Tibial nerve (tissue), 4 donors: ENCODE measurements at regions not wholly inside any gene's neighbourhood (a gene's known extent, or its start where the extent isn't known, plus 50 kb on each side); places are given as distances from the start of the nearest gene placed in this dataset.

Experiments used
- DNase-seq, 2 donors: peaks; one replicate each; pipeline ENCODE4 v3.0.0-alpha.2; 2019; ENCODE audit warnings: low spot score in 2 of 2
- H3K27ac ChIP-seq, 4 donors: fragments of 200-600 bp; sonication (generic) in 3 of 4; one replicate each; pipeline ENCODE4 v1.5.1; 2017 to 2019; ENCODE audit warnings: mild to moderate bottlenecking in 1 of 4
- H3K27me3 ChIP-seq, 2 donors: fragments of 200-600 bp; sonication (generic) in 1 of 2; one replicate each; pipeline versions ENCODE4 v1.5.1 to v1.6.0; 2017 to 2019
- H3K36me3 ChIP-seq, 3 donors: fragments of 200-600 bp; sonication (generic); one replicate each; pipeline ENCODE4 v1.5.1; 2018 to 2019
- H3K4me1 ChIP-seq, 4 donors: fragments of 200-600 bp; sonication (generic) in 3 of 4; one replicate each; pipeline ENCODE4 v1.5.1; 2017 to 2019
- H3K4me3 ChIP-seq, 4 donors: fragments of 200-600 bp; sonication (generic) in 3 of 4; one replicate each; pipeline ENCODE4 v1.5.1; 2017 to 2019; ENCODE audit warnings: mild to moderate bottlenecking in 1 of 4, moderate library complexity in 1 of 4
- H3K9me3 ChIP-seq, 4 donors: fragments of 200-600 bp; sonication (generic) in 3 of 4; one replicate each; pipeline ENCODE4 v1.5.1; 2017 to 2019
- CTCF ChIP-seq, 5 experiments: fragments of 200-600 bp in 3 of 5; fragments of 450-650 bp in 2 of 5; sonication (generic) in 3 of 5; IDR thresholded peaks; one replicate each; pipeline ENCODE4 v1.5.1; 2016 to 2019; ENCODE audit warnings: antibody characterized with exemption in 5 of 5, mild to moderate bottlenecking in 3 of 5, moderate library complexity in 2 of 5
- EP300 ChIP-seq, 2 donors: sonication (generic); formaldehyde crosslinking; IDR thresholded peaks; one replicate each; pipeline ENCODE4 v1.6.1; 2017; ENCODE audit warnings: antibody characterized with exemption in 2 of 2, mild to moderate bottlenecking in 1 of 2
- POLR2A ChIP-seq, 2 donors: fragments of 450-650 bp; IDR thresholded peaks; one replicate each; pipeline ENCODE4 v1.6.1; 2017; ENCODE audit warnings: antibody characterized with exemption in 2 of 2, mild to moderate bottlenecking in 2 of 2, moderate library complexity in 2 of 2
- WGBS, 2 donors: methylation state at CpG; one replicate each; pipeline ENCODE4 v1.1.5; 2018; 5-methylcytosine and 5-hydroxymethylcytosine counted together

DNA sequence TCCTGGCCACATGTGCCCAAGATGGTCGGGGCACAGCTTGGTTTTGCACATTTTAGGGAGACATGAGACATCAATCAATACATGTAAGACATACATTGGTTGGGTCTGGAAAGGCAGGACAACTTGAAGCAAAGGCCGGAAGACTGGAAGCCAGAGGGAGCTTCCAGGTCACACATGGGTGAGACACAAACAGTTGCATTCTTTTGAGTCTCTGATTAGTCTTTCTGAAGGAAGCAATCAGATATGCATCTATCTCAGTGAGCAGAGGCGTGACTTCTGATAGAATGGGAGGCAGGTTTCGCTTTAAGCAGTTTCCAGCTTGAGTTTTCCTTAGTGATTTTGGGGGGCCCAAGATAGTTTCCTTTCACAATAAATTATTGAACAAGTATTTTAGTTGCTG, 172.5 kb downstream of the RASEF start:
- Histone ChIP-seq H3K36me3 (no peaks in the 10 kb centered on the region), H3K27me3 (no peaks in the 10 kb centered on the region), H3K4me3 (no peak overlapping the region), H3K4me1 (no peaks in the 10 kb centered on the region), H3K9me3 (no peaks in the 10 kb centered on the region), H3K27ac (no peak overlapping the region)
- 84 to 86% methylated on average over 4 of the region's 4 CpGs for WGBS, 2 donors
- no peak for DNase-seq
- no peak for TF ChIP-seq CTCF (IDR thresholded peaks at IDR 0.05)
- TF ChIP-seq POLR2A (IDR thresholded peaks at IDR 0.05) = no peak
- TF ChIP-seq EP300 (IDR thresholded peaks at IDR 0.05) = no peak

GRCh38 chr9:82890865-82891264, 172.1 kb downstream of the RASEF start:
- H3K27me3 ChIP-seq = no peaks in the 10 kb centered on the region
- H3K4me3 ChIP-seq = no peak overlapping the region
- no peak for DNase-seq
- H3K4me1 ChIP-seq = no peaks in the 10 kb centered on the region
- H3K9me3 ChIP-seq = no peaks in the 10 kb centered on the region
- H3K27ac ChIP-seq = no peak overlapping the region
- H3K36me3 ChIP-seq = no peaks in the 10 kb centered on the region
- TF ChIP-seq POLR2A (IDR thresholded peaks at IDR 0.05) (no peak), CTCF (IDR thresholded peaks at IDR 0.05) (no peak), EP300 (IDR thresholded peaks at IDR 0.05) (no peak)

- TF ChIP-seq EP300 (IDR thresholded peaks at IDR 0.05) = no peak
- TF ChIP-seq CTCF (IDR thresholded peaks at IDR 0.05) = no peak
- TF ChIP-seq POLR2A (IDR thresholded peaks at IDR 0.05) = no peak
- H3K27ac ChIP-seq = no peak overlapping the region
- DNase-seq = no peak
- no peak overlapping the region for H3K4me3 ChIP-seq
- H3K4me1 ChIP-seq = no peaks in the 10 kb centered on the region
- H3K36me3 ChIP-seq = no peaks in the 10 kb centered on the region
- H3K9me3 ChIP-seq = no peaks in the 10 kb centered on the region
- H3K27me3 ChIP-seq = no peaks in the 10 kb centered on the region
- WGBS, 2 donors = 82 to 87% methylated on average over 1 of the region's 1 CpG
These were observed 171.6 kb downstream of the RASEF start for GRCh38 chr9:82891321-82891720.

- Histone ChIP-seq H3K4me1 (no peaks in the 10 kb centered on the region), H3K36me3 (no peaks in the 10 kb centered on the region), H3K4me3 (no peak overlapping the region), H3K9me3 (no peaks in the 10 kb centered on the region), H3K27me3 (no peaks in the 10 kb centered on the region), H3K27ac (no peak overlapping the region)
- TF ChIP-seq POLR2A (IDR thresholded peaks at IDR 0.05) (no peak), EP300 (IDR thresholded peaks at IDR 0.05) (no peak), CTCF (IDR thresholded peaks at IDR 0.05) (no peak)
- no peak for DNase-seq
These were observed 169.4 kb downstream of the RASEF start for GRCh38 chr9:82893549-82893948.

GRCh38 chr9:82894548-82894947, 168.4 kb downstream of the RASEF start:
- no peak for DNase-seq
- Histone ChIP-seq H3K9me3 (no peaks in the 10 kb centered on the region), H3K36me3 (no peaks in the 10 kb centered on the region), H3K4me1 (no peaks in the 10 kb centered on the region), H3K27me3 (no peaks in the 10 kb centered on the region), H3K4me3 (no peak overlapping the region), H3K27ac (no peak overlapping the region)
- TF ChIP-seq CTCF (IDR thresholded peaks at IDR 0.05) = no peak
- no peak for TF ChIP-seq EP300 (IDR thresholded peaks at IDR 0.05)
- no peak for TF ChIP-seq POLR2A (IDR thresholded peaks at IDR 0.05)
- 92 to 93% methylated on average over 1 of the region's 1 CpG for WGBS, 2 donors
